DOHH2 (cell line): ENCODE measurements at regions not wholly inside any gene's neighbourhood (a gene's known extent, or its start where the extent isn't known, plus 50 kb on each side); places are given as distances from the start of the nearest gene placed in this dataset.

Experiments
- EZH2phosphoT487 ChIP-seq: fragments of 200-600 bp; sonication (generic); IDR thresholded peaks from 2 replicates; pipeline ENCODE4 v1.6.1; 2017; ENCODE audit warnings: borderline replicate concordance, mild to moderate bottlenecking, antibody characterized with exemption, low read length, moderate library complexity, mixed read lengths
- TF ChIP-seq, protein P1 (sequence below): fragments of 200-600 bp; sonication (generic); IDR thresholded peaks from one replicate; pipeline ENCODE4 v1.5.1; 2014; ENCODE audit warnings: antibody characterized with exemption, mild to moderate bottlenecking, low read depth, low read length; ENCODE audit not compliant: poor library complexity, severe bottlenecking

DNA sequence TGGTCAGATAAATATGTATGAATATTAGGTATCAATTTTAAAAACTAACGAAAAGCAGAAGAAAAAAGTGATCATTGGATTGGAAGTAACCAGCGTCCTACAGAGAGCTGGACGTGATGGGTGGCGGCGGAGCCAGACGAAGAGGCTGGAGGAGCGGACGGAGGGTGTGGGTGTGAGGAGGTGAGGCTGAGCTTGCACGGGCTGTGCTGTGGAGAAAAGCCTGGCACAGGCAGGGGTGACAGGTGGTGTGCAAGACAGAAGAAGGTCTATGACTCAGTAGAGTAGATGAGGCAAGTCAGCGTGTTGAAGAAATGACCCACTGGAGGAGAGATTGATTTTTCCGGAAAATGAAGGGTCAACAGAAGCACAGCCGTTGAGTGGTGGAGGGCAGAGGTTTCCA is 56.4 kb downstream of the FZD10 start:
- TF ChIP-seq, protein P1, sequence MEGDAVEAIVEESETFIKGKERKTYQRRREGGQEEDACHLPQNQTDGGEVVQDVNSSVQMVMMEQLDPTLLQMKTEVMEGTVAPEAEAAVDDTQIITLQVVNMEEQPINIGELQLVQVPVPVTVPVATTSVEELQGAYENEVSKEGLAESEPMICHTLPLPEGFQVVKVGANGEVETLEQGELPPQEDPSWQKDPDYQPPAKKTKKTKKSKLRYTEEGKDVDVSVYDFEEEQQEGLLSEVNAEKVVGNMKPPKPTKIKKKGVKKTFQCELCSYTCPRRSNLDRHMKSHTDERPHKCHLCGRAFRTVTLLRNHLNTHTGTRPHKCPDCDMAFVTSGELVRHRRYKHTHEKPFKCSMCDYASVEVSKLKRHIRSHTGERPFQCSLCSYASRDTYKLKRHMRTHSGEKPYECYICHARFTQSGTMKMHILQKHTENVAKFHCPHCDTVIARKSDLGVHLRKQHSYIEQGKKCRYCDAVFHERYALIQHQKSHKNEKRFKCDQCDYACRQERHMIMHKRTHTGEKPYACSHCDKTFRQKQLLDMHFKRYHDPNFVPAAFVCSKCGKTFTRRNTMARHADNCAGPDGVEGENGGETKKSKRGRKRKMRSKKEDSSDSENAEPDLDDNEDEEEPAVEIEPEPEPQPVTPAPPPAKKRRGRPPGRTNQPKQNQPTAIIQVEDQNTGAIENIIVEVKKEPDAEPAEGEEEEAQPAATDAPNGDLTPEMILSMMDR: no peak
- no peak for TF ChIP-seq EZH2phosphoT487
